Mesenchymal stem cell (in vitro differentiated cells and primary cell): ENCODE measurements at regions not wholly inside any gene's neighbourhood (a gene's known extent, or its start where the extent isn't known, plus 50 kb on each side); places are given as distances from the start of the nearest gene placed in this dataset.
A peak's percentile ranks its signal among the peaks of the same experiment; 100 is the strongest.
"Not testable (repeated sequence)": the region's sequence is repeated elsewhere in the genome, so short reads cannot be mapped to it uniquely, and the experiment has no call there.

Experiments used
- DNase-seq: peaks from one replicate; pipeline ENCODE4 v3.0.0-alpha.2; 2013
- H2AFZ ChIP-seq: one replicate; pipeline ENCODE4 v1.6.1; 2013; ENCODE audit warnings: low read depth, mild to moderate bottlenecking, control low read depth, inconsistent platforms, low read length, moderate library complexity
- H2AK5ac ChIP-seq: 2 replicates; pipeline ENCODE4 v1.6.1; 2013; ENCODE audit warnings: low read length, moderate library complexity, mild to moderate bottlenecking, inconsistent platforms; ENCODE audit not compliant: severe bottlenecking
- H2BK120ac ChIP-seq: one replicate; pipeline ENCODE4 v1.6.1; 2013; ENCODE audit warnings: low read depth, mild to moderate bottlenecking, inconsistent platforms, low read length, moderate library complexity
- H2BK12ac ChIP-seq, 2 experiments: one replicate each; pipeline ENCODE4 v1.6.1; 2013; ENCODE audit warnings: inconsistent platforms in 2 of 2, low read length in 2 of 2, mild to moderate bottlenecking in 2 of 2, moderate library complexity in 2 of 2, control low read depth in 1 of 2
- H2BK15ac ChIP-seq: one replicate; pipeline ENCODE4 v1.6.1; 2013; ENCODE audit warnings: mild to moderate bottlenecking, low read depth, inconsistent platforms; ENCODE audit not compliant: poor library complexity, severe bottlenecking
- H2BK5ac ChIP-seq: 2 replicates; pipeline ENCODE4 v1.6.1; 2013; ENCODE audit warnings: low read depth, mild to moderate bottlenecking, low read length, control low read depth, inconsistent platforms; ENCODE audit not compliant: poor library complexity, severe bottlenecking
- H3K14ac ChIP-seq, 2 experiments: one replicate each; pipeline ENCODE4 v1.6.1; 2013; ENCODE audit warnings: inconsistent platforms in 2 of 2, low read length in 2 of 2, control low read depth in 1 of 2, mild to moderate bottlenecking in 1 of 2, moderate library complexity in 1 of 2
- H3K18ac ChIP-seq, 2 experiments: one replicate each; pipeline ENCODE4 v1.6.1; 2013; ENCODE audit warnings: inconsistent platforms in 2 of 2, low read length in 2 of 2, control low read depth in 1 of 2, low read depth in 1 of 2, mild to moderate bottlenecking in 1 of 2
- H3K23ac ChIP-seq, 2 experiments: one replicate each; pipeline ENCODE4 v1.6.1; 2013; ENCODE audit warnings: inconsistent platforms in 2 of 2, low read length in 2 of 2, mild to moderate bottlenecking in 2 of 2, moderate library complexity in 2 of 2, control low read depth in 1 of 2
- H3K27ac ChIP-seq: 2 replicates; pipeline ENCODE4 v1.5.1; 2013; ENCODE audit warnings: mild to moderate bottlenecking, moderate library complexity, low read length, control low read depth, inconsistent platforms; ENCODE audit not compliant: poor library complexity, severe bottlenecking
- H3K27me3 ChIP-seq, 2 experiments: 2 replicates each; pipeline versions ENCODE4 v1.6.1 to v1.7.0; 2013; ENCODE audit warnings: low read length in 2 of 2, mild to moderate bottlenecking in 2 of 2, moderate library complexity in 2 of 2, control low read depth in 1 of 2, inconsistent platforms in 1 of 2; ENCODE audit not compliant: control insufficient read depth in 1 of 2, insufficient read depth in 1 of 2
- H3K36me3 ChIP-seq, 2 experiments: 2 replicates each; pipeline versions ENCODE4 v1.6.1 to v1.7.0; 2013; ENCODE audit warnings: low read length in 2 of 2, control low read depth in 1 of 2, inconsistent platforms in 1 of 2, low read depth in 1 of 2, mild to moderate bottlenecking in 1 of 2; ENCODE audit not compliant: insufficient read depth in 2 of 2, control insufficient read depth in 1 of 2
- H3K4ac ChIP-seq, 2 experiments: one replicate each; pipeline ENCODE4 v1.6.1; 2013; ENCODE audit warnings: inconsistent platforms in 2 of 2, low read length in 2 of 2, mild to moderate bottlenecking in 2 of 2, moderate library complexity in 2 of 2, control low read depth in 1 of 2, low read depth in 1 of 2
- H3K4me1 ChIP-seq: 2 replicates; pipeline ENCODE4 v1.6.1; 2013; ENCODE audit warnings: low read depth, low read length, control low read depth; ENCODE audit not compliant: control insufficient read depth, insufficient read depth
- H3K4me2 ChIP-seq: 2 replicates; pipeline ENCODE4 v1.6.1; 2013; ENCODE audit warnings: low read length, mild to moderate bottlenecking, inconsistent platforms; ENCODE audit not compliant: poor library complexity, severe bottlenecking
- H3K4me3 ChIP-seq, 2 experiments: 2 replicates each; pipeline versions ENCODE4 v1.5.1 to v1.7.0; 2013; ENCODE audit warnings: low read length in 2 of 2, mild to moderate bottlenecking in 2 of 2, control low read depth in 1 of 2, low read depth in 1 of 2; ENCODE audit not compliant: insufficient read depth in 1 of 2
- H3K79me1 ChIP-seq: replicated peaks from 2 replicates; pipeline ENCODE4 v1.6.1; 2013; ENCODE audit warnings: mild to moderate bottlenecking, control low read depth, low read length, inconsistent platforms; ENCODE audit not compliant: poor library complexity, severe bottlenecking
- H3K9ac ChIP-seq: 2 replicates; pipeline ENCODE4 v1.7.0; 2013; ENCODE audit warnings: mild to moderate bottlenecking, low read length, moderate library complexity
- H3K9me3 ChIP-seq: 2 replicates; pipeline ENCODE4 v1.7.0; 2013; ENCODE audit warnings: mild to moderate bottlenecking, low read length; ENCODE audit not compliant: control insufficient read depth
- H4K8ac ChIP-seq: one replicate; pipeline ENCODE4 v1.6.1; 2013; ENCODE audit warnings: inconsistent platforms, mild to moderate bottlenecking, low read length, moderate library complexity
- H4K91ac ChIP-seq: one replicate; pipeline ENCODE4 v1.6.1; 2013; ENCODE audit warnings: mild to moderate bottlenecking, low read length, inconsistent platforms
- WGBS: methylation state at CpG from one replicate; pipeline ENCODE4 v1.1.7; 2013; ENCODE audit warnings: mixed read lengths; 5-methylcytosine and 5-hydroxymethylcytosine counted together

- no peak overlapping the region for H2AFZ ChIP-seq
- H2BK5ac ChIP-seq, result no peak overlapping the region
- no peak overlapping the region for H2BK12ac ChIP-seq
- H4K91ac ChIP-seq, result no peak overlapping the region
- H3K9me3 ChIP-seq, result no peaks in the 10 kb centered on the region
- no peaks in the 10 kb centered on the region for H3K27me3 ChIP-seq
- no peak overlapping the region for H4K8ac ChIP-seq
- no peak overlapping the region for H3K4me3 ChIP-seq
- H3K4me2 ChIP-seq, result no peak overlapping the region
- no peak overlapping the region for H2BK120ac ChIP-seq
- no peak overlapping the region for H3K27ac ChIP-seq
- H2AK5ac ChIP-seq, result no peak overlapping the region
- no peak overlapping the region for H3K14ac ChIP-seq
- DNase-seq, result no peak
- no peak overlapping the region for H3K4ac ChIP-seq
- H3K36me3 ChIP-seq, result no peaks in the 10 kb centered on the region
- H3K9ac ChIP-seq, result no peak overlapping the region
- no peak overlapping the region for H3K23ac ChIP-seq
- H3K18ac ChIP-seq, result no peak overlapping the region
- no peak overlapping the region for H2BK15ac ChIP-seq
- H3K79me1 ChIP-seq, result no peaks in the 10 kb centered on the region
- H3K4me1 ChIP-seq, result no peaks in the 10 kb centered on the region
- WGBS, result no CpG with 5 or more reads among the region's 1 CpG
These were observed 73.8 kb upstream of the JCAD start for GRCh38 chr10:30133198-30133597.

GRCh38 chr10:30131369-30131768 is 72.0 kb upstream of the JCAD start:
- not testable (repeated sequence) for H3K14ac ChIP-seq, DNase-seq, H3K9ac ChIP-seq, H3K79me1 ChIP-seq, H2BK12ac ChIP-seq, H2BK120ac ChIP-seq, H3K4me2 ChIP-seq, H2AFZ ChIP-seq, H2BK15ac ChIP-seq, H2AK5ac ChIP-seq, H3K4ac ChIP-seq, H3K4me1 ChIP-seq, H3K9me3 ChIP-seq, H3K18ac ChIP-seq, H3K27me3 ChIP-seq, H4K8ac ChIP-seq, H3K27ac ChIP-seq, H4K91ac ChIP-seq, H3K23ac ChIP-seq, H2BK5ac ChIP-seq, H3K36me3 ChIP-seq, H3K4me3 ChIP-seq
- WGBS, result 96% methylated on average over 13 of the region's 13 CpGs

DNA sequence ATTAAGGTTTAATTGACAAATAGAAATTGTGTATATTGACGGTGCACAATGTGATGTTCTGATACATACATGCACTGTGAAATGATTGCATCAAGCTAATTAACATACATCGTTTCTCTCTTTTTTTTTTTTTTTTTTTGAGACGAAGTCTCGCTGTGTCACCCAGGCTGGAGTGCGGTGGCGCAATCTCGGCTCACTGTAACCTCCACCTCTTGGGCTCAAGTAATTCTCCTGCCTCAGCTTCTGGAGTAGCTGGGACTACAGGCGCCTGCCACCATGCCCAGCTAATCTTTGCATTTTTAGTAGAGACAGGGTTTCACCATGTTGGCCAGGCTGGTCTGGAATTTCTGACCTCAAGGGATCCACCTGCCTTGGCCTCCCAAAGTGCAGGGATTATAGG is 69.9 kb upstream of the JCAD start:
- H2AK5ac ChIP-seq, H3K27ac ChIP-seq, H3K79me1 ChIP-seq, H4K91ac ChIP-seq, H3K18ac ChIP-seq, H3K9ac ChIP-seq, H2BK120ac ChIP-seq, H3K9me3 ChIP-seq, H3K23ac ChIP-seq, H3K36me3 ChIP-seq, H3K4me2 ChIP-seq, H3K4ac ChIP-seq, H4K8ac ChIP-seq, DNase-seq, H2AFZ ChIP-seq, H3K4me3 ChIP-seq, H3K4me1 ChIP-seq, H3K14ac ChIP-seq, H2BK12ac ChIP-seq, H2BK5ac ChIP-seq, H3K27me3 ChIP-seq, H2BK15ac ChIP-seq: not testable (repeated sequence)
- WGBS, result 84% methylated on average over 6 of the region's 8 CpGs

GRCh38 chr10:30127120-30127541 is 67.7 kb upstream of the JCAD start:
- no peak overlapping the region for H3K27ac ChIP-seq
- H3K79me1 ChIP-seq, result no peaks in the 10 kb centered on the region
- H3K18ac ChIP-seq, result no peak overlapping the region
- H2AFZ ChIP-seq, result no peak overlapping the region
- no peak overlapping the region for H2BK15ac ChIP-seq
- H2BK5ac ChIP-seq, result no peak overlapping the region
- H2BK120ac ChIP-seq, result no peak overlapping the region
- no peak overlapping the region for H3K14ac ChIP-seq
- H3K9me3 ChIP-seq, result no peaks in the 10 kb centered on the region
- peak overlapping the region in 1 of 2 experiments; percentile 26 for H3K4me3 ChIP-seq
- H4K91ac ChIP-seq, result no peak overlapping the region
- no peak overlapping the region for H2AK5ac ChIP-seq
- 95% methylated on average over 9 of the region's 10 CpGs for WGBS
- H2BK12ac ChIP-seq, result no peak overlapping the region
- no peaks in the 10 kb centered on the region for H3K36me3 ChIP-seq
- no peak overlapping the region for H4K8ac ChIP-seq
- no peak overlapping the region for H3K4me2 ChIP-seq
- H3K27me3 ChIP-seq, result no peaks in the 10 kb centered on the region
- no peaks in the 10 kb centered on the region for H3K4me1 ChIP-seq
- H3K4ac ChIP-seq, result no peak overlapping the region
- no peak overlapping the region for H3K23ac ChIP-seq
- peak overlapping the region; percentile 72 for H3K9ac ChIP-seq
- DNase-seq, result no peak
